Amniotic stem cell (primary cell): ENCODE measurements at regions not wholly inside any gene's neighbourhood (a gene's known extent, or its start where the extent isn't known, plus 50 kb on each side); places are given as distances from the start of the nearest gene placed in this dataset.
"Not testable (repeated sequence)": the region's sequence is repeated elsewhere in the genome, so short reads cannot be mapped to it uniquely, and the experiment has no call there.

Source experiments
- DNase-seq: peaks from one replicate; lab custom pipeline; 2025; lab: John Stamatoyannopoulos, UW

GRCh38 chrX:1059576-1060561, 152.6 kb downstream of the CRLF2 start:
- DNase-seq = no peak

GRCh38 chrX:1053600-1053999, 158.8 kb downstream of the CRLF2 start:
- not testable (repeated sequence) for DNase-seq

GRCh38 chrX:1053072-1053471, 159.4 kb downstream of the CRLF2 start:
- DNase-seq = no peak

GRCh38 chrX:1052021-1052420, 160.4 kb downstream of the CRLF2 start:
- DNase-seq = no peak

GRCh38 chrX:1051421-1051820, 161.0 kb downstream of the CRLF2 start:
- DNase-seq = no peak

- DNase-seq = no peak
Measured at GRCh38 chrX:1045680-1046314, 166.7 kb downstream of the CRLF2 start.

GRCh38 chrX:1041091-1041490, 171.4 kb downstream of the CRLF2 start:
- DNase-seq = no peak

- not testable (repeated sequence) for DNase-seq
Measured at GRCh38 chrX:1035931-1036330, 176.5 kb downstream of the CRLF2 start.

- no peak for DNase-seq
Measured at GRCh38 chrX:1035206-1035605, 177.2 kb downstream of the CRLF2 start.

GRCh38 chrX:1034717-1035116, 177.7 kb downstream of the CRLF2 start:
- no peak for DNase-seq

GRCh38 chrX:1031521-1032430, 180.7 kb downstream of the CRLF2 start:
- DNase-seq = no peak

GRCh38 chrX:1029494-1029893, 183.0 kb downstream of the CRLF2 start:
- no peak for DNase-seq

GRCh38 chrX:1027680-1028079, 184.8 kb downstream of the CRLF2 start:
- DNase-seq = no peak

GRCh38 chrX:1027133-1027532, 185.3 kb downstream of the CRLF2 start:
- DNase-seq = no peak

GRCh38 chrX:1026263-1027015, 186.0 kb downstream of the CRLF2 start:
- no peak for DNase-seq

GRCh38 chrX:1025413-1025812, 187.0 kb downstream of the CRLF2 start:
- no peak for DNase-seq

GRCh38 chrX:1023676-1024075, 188.8 kb downstream of the CRLF2 start:
- no peak for DNase-seq

- not testable (repeated sequence) for DNase-seq
Measured at GRCh38 chrX:1021314-1021993, 191.0 kb downstream of the CRLF2 start.

GRCh38 chrX:1020634-1021166, 191.7 kb downstream of the CRLF2 start:
- no peak for DNase-seq

GRCh38 chrX:1016926-1017325, 195.5 kb downstream of the CRLF2 start:
- not testable (repeated sequence) for DNase-seq

- not testable (repeated sequence) for DNase-seq
Measured at GRCh38 chrX:1016281-1016680, 196.2 kb downstream of the CRLF2 start.
